ES-I3 (cell line): ENCODE measurements at regions not wholly inside any gene's neighbourhood (a gene's known extent, or its start where the extent isn't known, plus 50 kb on each side); places are given as distances from the start of the nearest gene placed in this dataset.

Experiments used
- H3K36me3 ChIP-seq: 2 replicates; pipeline ENCODE4 v1.6.1; 2013; ENCODE audit warnings: mild to moderate bottlenecking, low read length, control low read depth, moderate library complexity; ENCODE audit not compliant: insufficient read depth
- H3K4me1 ChIP-seq: 2 replicates; pipeline ENCODE4 v1.6.1; 2013; ENCODE audit warnings: mild to moderate bottlenecking, control low read depth, low read length; ENCODE audit not compliant: insufficient read depth
- H3K9ac ChIP-seq: 2 replicates; pipeline ENCODE4 v1.6.1; 2013; ENCODE audit warnings: low read depth, mild to moderate bottlenecking, low read length, moderate library complexity
- H3K9me3 ChIP-seq: 2 replicates; pipeline ENCODE4 v1.6.1; 2013; ENCODE audit warnings: mild to moderate bottlenecking, low read length, moderate library complexity; ENCODE audit not compliant: control insufficient read depth, insufficient read depth

GRCh38 chr4:132506568-132506967, 642.5 kb upstream of the PCDH10 start:
- H3K4me1 ChIP-seq = peaks cover 14% of the 10 kb centered on the region
- no peaks in the 10 kb centered on the region for H3K36me3 ChIP-seq
- H3K9me3 ChIP-seq = no peaks in the 10 kb centered on the region
- no peak overlapping the region for H3K9ac ChIP-seq

- H3K4me1 ChIP-seq = peaks cover 31% of the 10 kb centered on the region
- no peaks in the 10 kb centered on the region for H3K36me3 ChIP-seq
- no peaks in the 10 kb centered on the region for H3K9me3 ChIP-seq
- no peak overlapping the region for H3K9ac ChIP-seq
These were observed 635.6 kb upstream of the PCDH10 start for GRCh38 chr4:132513491-132513890.

- Histone ChIP-seq H3K36me3 (no peaks in the 10 kb centered on the region), H3K4me1 (peaks cover 5% of the 10 kb centered on the region; the same call in 1 of the 2 replicates), H3K9ac (no peak overlapping the region), H3K9me3 (no peaks in the 10 kb centered on the region)
These were observed 622.4 kb upstream of the PCDH10 start for GRCh38 chr4:132526652-132527051.

- no peak overlapping the region for H3K9ac ChIP-seq
- H3K4me1 ChIP-seq = peaks cover 5% of the 10 kb centered on the region; the same call in 1 of the 2 replicates
- H3K9me3 ChIP-seq = no peaks in the 10 kb centered on the region
- H3K36me3 ChIP-seq = no peaks in the 10 kb centered on the region
These were observed 621.3 kb upstream of the PCDH10 start for GRCh38 chr4:132527817-132528216.

- peaks cover 5% of the 10 kb centered on the region; the same call in 1 of the 2 replicates for H3K4me1 ChIP-seq
- H3K36me3 ChIP-seq = no peaks in the 10 kb centered on the region
- no peaks in the 10 kb centered on the region for H3K9me3 ChIP-seq
- H3K9ac ChIP-seq = no peak overlapping the region
These were observed 618.2 kb upstream of the PCDH10 start for GRCh38 chr4:132530861-132531260.

- H3K9ac ChIP-seq = no peak overlapping the region
- H3K36me3 ChIP-seq = no peaks in the 10 kb centered on the region
- peaks cover 7% of the 10 kb centered on the region for H3K9me3 ChIP-seq
- H3K4me1 ChIP-seq = no peaks in the 10 kb centered on the region
These were observed 608.8 kb upstream of the PCDH10 start for GRCh38 chr4:132540268-132540667.

GRCh38 chr4:132540797-132541196, 608.3 kb upstream of the PCDH10 start:
- Histone ChIP-seq H3K36me3 (no peaks in the 10 kb centered on the region), H3K9me3 (peaks cover 7% of the 10 kb centered on the region), H3K9ac (no peak overlapping the region), H3K4me1 (no peaks in the 10 kb centered on the region)

- no peaks in the 10 kb centered on the region for H3K36me3 ChIP-seq
- no peak overlapping the region for H3K9ac ChIP-seq
- no peaks in the 10 kb centered on the region for H3K4me1 ChIP-seq
- H3K9me3 ChIP-seq = peaks cover 7% of the 10 kb centered on the region
These were observed 606.9 kb upstream of the PCDH10 start for GRCh38 chr4:132542228-132542627.

- Histone ChIP-seq H3K36me3 (no peaks in the 10 kb centered on the region), H3K4me1 (no peaks in the 10 kb centered on the region), H3K9me3 (peaks cover 6% of the 10 kb centered on the region), H3K9ac (no peak overlapping the region)
These were observed 600.6 kb upstream of the PCDH10 start for GRCh38 chr4:132548463-132548862.

- Histone ChIP-seq H3K4me1 (no peaks in the 10 kb centered on the region), H3K9me3 (no peaks in the 10 kb centered on the region), H3K36me3 (no peaks in the 10 kb centered on the region), H3K9ac (no peak overlapping the region)
These were observed 592.8 kb upstream of the PCDH10 start for GRCh38 chr4:132556316-132556715.

GRCh38 chr4:132557660-132558059, 591.4 kb upstream of the PCDH10 start:
- H3K9ac ChIP-seq = no peak overlapping the region
- H3K9me3 ChIP-seq = no peaks in the 10 kb centered on the region
- no peaks in the 10 kb centered on the region for H3K36me3 ChIP-seq
- H3K4me1 ChIP-seq = no peaks in the 10 kb centered on the region

GRCh38 chr4:132564920-132565319, 584.2 kb upstream of the PCDH10 start:
- H3K9me3 ChIP-seq = no peaks in the 10 kb centered on the region
- H3K36me3 ChIP-seq = no peaks in the 10 kb centered on the region
- no peak overlapping the region for H3K9ac ChIP-seq
- H3K4me1 ChIP-seq = no peaks in the 10 kb centered on the region

- Histone ChIP-seq H3K9ac (no peak overlapping the region), H3K36me3 (no peaks in the 10 kb centered on the region), H3K4me1 (no peaks in the 10 kb centered on the region), H3K9me3 (no peaks in the 10 kb centered on the region)
These were observed 583.6 kb upstream of the PCDH10 start for GRCh38 chr4:132565542-132565941.

GRCh38 chr4:132572210-132572609, 576.9 kb upstream of the PCDH10 start:
- Histone ChIP-seq H3K9ac (no peak overlapping the region), H3K9me3 (no peaks in the 10 kb centered on the region), H3K4me1 (no peaks in the 10 kb centered on the region), H3K36me3 (no peaks in the 10 kb centered on the region)

GRCh38 chr4:132587626-132588025, 561.5 kb upstream of the PCDH10 start:
- no peaks in the 10 kb centered on the region for H3K4me1 ChIP-seq
- H3K9me3 ChIP-seq = peaks cover 6% of the 10 kb centered on the region; the same call in 1 of the 2 replicates
- no peak overlapping the region for H3K9ac ChIP-seq
- H3K36me3 ChIP-seq = peaks cover 3% of the 10 kb centered on the region; the same call in 1 of the 2 replicates

GRCh38 chr4:132592340-132592739, 556.8 kb upstream of the PCDH10 start:
- Histone ChIP-seq H3K9me3 (no peaks in the 10 kb centered on the region), H3K9ac (no peak overlapping the region), H3K36me3 (no peaks in the 10 kb centered on the region), H3K4me1 (no peaks in the 10 kb centered on the region)
